ENCODE measurements at regions not wholly inside any gene's neighbourhood (a gene's known extent, or its start where the extent isn't known, plus 50 kb on each side); places are given as distances from the start of the nearest gene placed in this dataset.
"Not testable (repeated sequence)": the region's sequence is repeated elsewhere in the genome, so short reads cannot be mapped to it uniquely, and the experiment has no call there.

DNA sequence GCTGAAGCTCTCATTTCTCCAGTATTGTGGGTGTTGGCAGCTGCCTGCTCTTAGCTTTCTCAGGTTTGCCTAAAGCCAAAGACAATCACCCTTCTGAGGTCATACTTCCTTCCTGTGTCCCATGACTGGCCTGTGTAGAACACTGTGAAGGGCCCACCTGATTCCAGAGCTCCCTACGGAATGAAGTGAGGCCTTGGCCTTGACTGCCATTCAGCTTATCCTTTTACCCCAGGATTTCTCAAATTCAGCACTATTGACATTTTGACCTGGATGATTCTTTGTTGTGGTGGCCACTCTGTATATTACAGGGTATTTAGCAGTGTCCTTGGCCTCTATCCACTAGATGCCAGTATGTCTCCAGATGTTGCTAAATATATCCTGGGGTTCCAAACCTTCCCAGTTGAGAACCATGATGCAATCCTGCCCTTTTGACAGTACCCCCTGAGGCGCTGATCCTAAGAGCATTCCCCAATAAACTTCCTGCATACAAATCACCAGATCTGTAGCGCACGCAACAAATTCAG is 112.3 kb upstream of the KRR1 start:
- TF ChIP-seq, protein P1, sequence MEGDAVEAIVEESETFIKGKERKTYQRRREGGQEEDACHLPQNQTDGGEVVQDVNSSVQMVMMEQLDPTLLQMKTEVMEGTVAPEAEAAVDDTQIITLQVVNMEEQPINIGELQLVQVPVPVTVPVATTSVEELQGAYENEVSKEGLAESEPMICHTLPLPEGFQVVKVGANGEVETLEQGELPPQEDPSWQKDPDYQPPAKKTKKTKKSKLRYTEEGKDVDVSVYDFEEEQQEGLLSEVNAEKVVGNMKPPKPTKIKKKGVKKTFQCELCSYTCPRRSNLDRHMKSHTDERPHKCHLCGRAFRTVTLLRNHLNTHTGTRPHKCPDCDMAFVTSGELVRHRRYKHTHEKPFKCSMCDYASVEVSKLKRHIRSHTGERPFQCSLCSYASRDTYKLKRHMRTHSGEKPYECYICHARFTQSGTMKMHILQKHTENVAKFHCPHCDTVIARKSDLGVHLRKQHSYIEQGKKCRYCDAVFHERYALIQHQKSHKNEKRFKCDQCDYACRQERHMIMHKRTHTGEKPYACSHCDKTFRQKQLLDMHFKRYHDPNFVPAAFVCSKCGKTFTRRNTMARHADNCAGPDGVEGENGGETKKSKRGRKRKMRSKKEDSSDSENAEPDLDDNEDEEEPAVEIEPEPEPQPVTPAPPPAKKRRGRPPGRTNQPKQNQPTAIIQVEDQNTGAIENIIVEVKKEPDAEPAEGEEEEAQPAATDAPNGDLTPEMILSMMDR (IDR thresholded peaks at IDR 0.05; ENCODE audit: insufficient read depth, low read length), result no peak
- no peak for DNase-seq (ENCODE audit: low read depth in 1 of 2, low spot score in 1 of 2)
- Histone ChIP-seq H3K27ac (replicated peaks) (no peak overlapping the region), H3K4me3 (replicated peaks; ENCODE audit: insufficient read depth, low read length) (no peak overlapping the region), H3K27me3 (ENCODE audit: insufficient read depth, poor library complexity, severe bottlenecking) (no peaks in the 10 kb centered on the region)

DNA sequence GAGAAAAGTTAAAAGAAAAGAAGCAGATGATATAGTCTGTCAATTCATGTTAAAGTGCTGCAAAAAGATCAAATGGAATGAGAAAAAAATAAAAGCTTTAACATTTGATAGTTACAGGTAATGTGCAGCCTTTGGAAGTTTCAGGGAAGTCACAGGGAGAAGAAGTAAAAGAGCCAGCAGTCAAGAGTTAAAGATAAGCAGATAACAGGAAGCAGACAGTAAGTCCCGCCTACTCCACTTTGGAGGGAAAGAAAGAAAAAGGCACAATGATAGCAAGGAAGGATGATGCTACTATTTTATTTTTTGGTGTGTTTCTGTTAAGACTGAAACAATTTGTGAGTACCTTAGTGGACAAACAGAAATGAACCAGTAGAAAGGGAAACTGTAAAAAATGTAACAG is 111.1 kb upstream of the KRR1 start:
- H3K4me3 ChIP-seq (replicated peaks; ENCODE audit: insufficient read depth, low read length), result no peak overlapping the region
- TF ChIP-seq, protein P2, sequence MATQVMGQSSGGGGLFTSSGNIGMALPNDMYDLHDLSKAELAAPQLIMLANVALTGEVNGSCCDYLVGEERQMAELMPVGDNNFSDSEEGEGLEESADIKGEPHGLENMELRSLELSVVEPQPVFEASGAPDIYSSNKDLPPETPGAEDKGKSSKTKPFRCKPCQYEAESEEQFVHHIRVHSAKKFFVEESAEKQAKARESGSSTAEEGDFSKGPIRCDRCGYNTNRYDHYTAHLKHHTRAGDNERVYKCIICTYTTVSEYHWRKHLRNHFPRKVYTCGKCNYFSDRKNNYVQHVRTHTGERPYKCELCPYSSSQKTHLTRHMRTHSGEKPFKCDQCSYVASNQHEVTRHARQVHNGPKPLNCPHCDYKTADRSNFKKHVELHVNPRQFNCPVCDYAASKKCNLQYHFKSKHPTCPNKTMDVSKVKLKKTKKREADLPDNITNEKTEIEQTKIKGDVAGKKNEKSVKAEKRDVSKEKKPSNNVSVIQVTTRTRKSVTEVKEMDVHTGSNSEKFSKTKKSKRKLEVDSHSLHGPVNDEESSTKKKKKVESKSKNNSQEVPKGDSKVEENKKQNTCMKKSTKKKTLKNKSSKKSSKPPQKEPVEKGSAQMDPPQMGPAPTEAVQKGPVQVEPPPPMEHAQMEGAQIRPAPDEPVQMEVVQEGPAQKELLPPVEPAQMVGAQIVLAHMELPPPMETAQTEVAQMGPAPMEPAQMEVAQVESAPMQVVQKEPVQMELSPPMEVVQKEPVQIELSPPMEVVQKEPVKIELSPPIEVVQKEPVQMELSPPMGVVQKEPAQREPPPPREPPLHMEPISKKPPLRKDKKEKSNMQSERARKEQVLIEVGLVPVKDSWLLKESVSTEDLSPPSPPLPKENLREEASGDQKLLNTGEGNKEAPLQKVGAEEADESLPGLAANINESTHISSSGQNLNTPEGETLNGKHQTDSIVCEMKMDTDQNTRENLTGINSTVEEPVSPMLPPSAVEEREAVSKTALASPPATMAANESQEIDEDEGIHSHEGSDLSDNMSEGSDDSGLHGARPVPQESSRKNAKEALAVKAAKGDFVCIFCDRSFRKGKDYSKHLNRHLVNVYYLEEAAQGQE (IDR thresholded peaks at IDR 0.05; ENCODE audit: insufficient replicate concordance, low read depth), result no peak
- TF ChIP-seq, protein P1 (IDR thresholded peaks at IDR 0.05; ENCODE audit: insufficient read depth, low read length), result no peak
- TF ChIP-seq POLR2AphosphoS5 (IDR thresholded peaks at IDR 0.05; ENCODE audit: low read depth) (no peak), SPI1 (IDR thresholded peaks at IDR 0.05; ENCODE audit: borderline replicate concordance, low read depth) (no peak), GABPA (IDR thresholded peaks at IDR 0.05; ENCODE audit: low read depth) (no peak)
- no peak for DNase-seq (ENCODE audit: low read depth in 1 of 2, low spot score in 1 of 2)
- no peaks in the 10 kb centered on the region for H3K27me3 ChIP-seq (ENCODE audit: insufficient read depth, poor library complexity, severe bottlenecking)
- H3K27ac ChIP-seq (replicated peaks), result no peak overlapping the region

DNA sequence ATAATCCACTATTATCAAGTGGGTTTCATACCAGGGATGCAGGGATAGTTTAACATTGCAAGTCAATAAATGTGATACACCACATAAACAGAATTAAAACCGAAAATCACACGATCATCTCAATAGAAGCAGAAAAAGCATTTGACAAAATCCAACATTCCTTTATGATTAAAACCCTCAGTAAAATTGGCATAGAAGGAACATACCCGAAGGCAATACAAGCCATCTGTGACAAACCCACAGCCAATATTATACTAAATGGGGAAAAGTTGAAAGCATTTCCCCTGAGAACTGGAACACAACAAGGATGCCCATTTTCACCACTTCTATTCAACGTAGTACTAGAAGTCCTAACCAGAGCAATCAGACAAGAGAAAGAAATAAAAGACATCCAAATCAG is 103.0 kb upstream of the KRR1 start:
- H3K27ac ChIP-seq (replicated peaks); H3K27me3 ChIP-seq (ENCODE audit: insufficient read depth, poor library complexity, severe bottlenecking); DNase-seq (ENCODE audit: low read depth in 1 of 2, low spot score in 1 of 2); H3K4me3 ChIP-seq (replicated peaks; ENCODE audit: insufficient read depth, low read length): not testable (repeated sequence)

DNA sequence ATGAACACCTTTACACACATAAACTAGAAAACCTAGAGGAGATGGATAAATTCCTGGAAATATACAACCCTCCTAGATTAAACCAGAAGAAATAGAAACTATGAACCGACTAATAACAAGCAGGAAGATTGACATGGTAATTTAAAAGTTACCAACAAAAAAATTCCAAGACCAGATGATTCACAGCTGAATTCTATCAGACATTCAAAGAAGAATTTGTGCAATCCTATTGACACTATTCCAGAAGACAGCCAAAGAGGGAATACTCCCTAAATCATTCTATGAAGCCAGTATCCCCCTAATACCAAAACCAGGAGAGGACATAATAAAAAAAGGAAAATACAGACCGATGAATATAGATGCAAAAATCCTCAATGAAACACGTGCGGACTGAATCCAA is 102.6 kb upstream of the KRR1 start:
- TF ChIP-seq, protein P1 (IDR thresholded peaks at IDR 0.05; ENCODE audit: insufficient read depth, low read length), result no peak
- TF ChIP-seq POLR2AphosphoS5 (IDR thresholded peaks at IDR 0.05; ENCODE audit: low read depth), result no peak
- TF ChIP-seq, protein P2 (IDR thresholded peaks at IDR 0.05; ENCODE audit: insufficient replicate concordance, low read depth), result no peak
- no peak for TF ChIP-seq SPI1 (IDR thresholded peaks at IDR 0.05; ENCODE audit: borderline replicate concordance, low read depth)
- no peak for TF ChIP-seq GABPA (IDR thresholded peaks at IDR 0.05; ENCODE audit: low read depth)
- no peak overlapping the region for H3K4me3 ChIP-seq (replicated peaks; ENCODE audit: insufficient read depth, low read length)
- no peak for DNase-seq (ENCODE audit: low read depth in 1 of 2, low spot score in 1 of 2)
- H3K27me3 ChIP-seq (ENCODE audit: insufficient read depth, poor library complexity, severe bottlenecking), result no peaks in the 10 kb centered on the region
- no peak overlapping the region for H3K27ac ChIP-seq (replicated peaks)
